Stimulated activated CD4-positive, alpha-beta T cell treated with anti-CD3 and anti-CD28 coated beads, Interleukin-1b, Interleukin-23, amount 100 ng/mL, for 1 hour (primary cell): ENCODE measurements at regions not wholly inside any gene's neighbourhood (a gene's known extent, or its start where the extent isn't known, plus 50 kb on each side); places are given as distances from the start of the nearest gene placed in this dataset.
"Not testable (repeated sequence)": the region's sequence is repeated elsewhere in the genome, so short reads cannot be mapped to it uniquely, and the experiment has no call there.

Experiments used
- DNase-seq, 2 donors: peaks; one replicate each; pipeline ENCODE4 v3.0.0-alpha.2; 2020; ENCODE audit warnings: low read depth in 2 of 2

- not testable (repeated sequence) for DNase-seq
Observed at GRCh38 chr7:150101282-150101681, 221.9 kb upstream of the LRRC61 start.

DNA sequence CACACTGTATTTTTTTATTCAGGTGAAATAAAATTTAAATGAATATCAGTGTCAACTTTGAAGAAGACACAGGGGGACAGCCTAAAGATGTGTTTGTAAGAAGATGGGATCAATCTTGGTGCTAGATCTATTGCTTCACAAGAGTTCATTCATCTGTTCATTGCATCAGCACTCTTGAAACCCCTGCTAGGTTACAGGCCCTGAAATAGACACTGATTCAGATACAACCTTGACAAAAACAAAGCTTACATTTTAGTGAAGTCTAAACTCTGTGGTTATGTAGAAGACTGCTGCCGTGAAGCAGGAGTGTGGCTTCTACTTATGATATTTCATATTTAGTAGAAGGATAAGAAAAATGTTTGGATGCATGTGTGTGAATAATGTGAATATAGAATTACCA, 215.9 kb upstream of the LRRC61 start:
- DNase-seq = not testable (repeated sequence)

DNA sequence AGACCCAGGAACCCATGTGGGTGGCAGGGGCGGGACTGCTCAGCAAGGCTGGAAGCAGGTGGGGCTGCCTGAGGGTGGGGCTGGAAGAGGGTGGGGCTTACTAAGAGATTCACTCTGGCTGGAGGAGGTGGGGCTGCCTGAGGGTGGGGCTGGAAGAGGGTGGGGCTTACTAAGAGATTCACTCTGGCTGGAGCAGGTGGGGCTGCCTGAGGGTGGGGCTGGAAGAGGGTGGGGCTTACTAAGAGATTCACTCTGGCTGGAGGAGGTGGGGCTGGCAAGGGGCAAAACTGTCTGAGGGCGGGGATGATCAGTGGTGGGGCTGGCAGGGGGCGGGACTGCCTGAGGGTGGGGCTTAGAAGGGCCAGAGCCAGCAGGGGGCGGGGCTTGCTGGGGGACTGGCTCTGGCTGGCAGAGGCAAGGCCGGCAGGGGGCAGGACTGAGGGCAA, 212.8 kb upstream of the LRRC61 start:
- not testable (repeated sequence) for DNase-seq

DNA sequence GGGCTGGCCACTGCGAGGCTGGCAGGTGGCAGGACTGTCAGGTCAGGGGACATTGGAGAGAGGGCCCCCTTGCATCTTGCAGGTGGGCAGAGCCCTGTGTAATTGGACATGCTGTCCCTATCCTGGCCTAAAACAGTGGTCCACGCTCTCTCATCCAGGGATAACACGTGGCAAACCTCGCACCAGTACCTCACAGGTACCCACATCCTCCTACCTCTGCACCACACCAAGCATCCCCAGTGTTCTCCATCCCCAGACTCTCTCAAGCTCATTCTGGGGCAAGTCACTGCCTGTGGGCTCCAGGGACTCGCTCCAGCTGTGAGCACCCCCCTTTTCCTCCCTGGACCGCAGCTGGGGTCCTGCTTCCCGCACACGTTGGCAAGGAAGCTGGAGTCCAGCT, 212.3 kb upstream of the LRRC61 start:
- not testable (repeated sequence) for DNase-seq

DNA sequence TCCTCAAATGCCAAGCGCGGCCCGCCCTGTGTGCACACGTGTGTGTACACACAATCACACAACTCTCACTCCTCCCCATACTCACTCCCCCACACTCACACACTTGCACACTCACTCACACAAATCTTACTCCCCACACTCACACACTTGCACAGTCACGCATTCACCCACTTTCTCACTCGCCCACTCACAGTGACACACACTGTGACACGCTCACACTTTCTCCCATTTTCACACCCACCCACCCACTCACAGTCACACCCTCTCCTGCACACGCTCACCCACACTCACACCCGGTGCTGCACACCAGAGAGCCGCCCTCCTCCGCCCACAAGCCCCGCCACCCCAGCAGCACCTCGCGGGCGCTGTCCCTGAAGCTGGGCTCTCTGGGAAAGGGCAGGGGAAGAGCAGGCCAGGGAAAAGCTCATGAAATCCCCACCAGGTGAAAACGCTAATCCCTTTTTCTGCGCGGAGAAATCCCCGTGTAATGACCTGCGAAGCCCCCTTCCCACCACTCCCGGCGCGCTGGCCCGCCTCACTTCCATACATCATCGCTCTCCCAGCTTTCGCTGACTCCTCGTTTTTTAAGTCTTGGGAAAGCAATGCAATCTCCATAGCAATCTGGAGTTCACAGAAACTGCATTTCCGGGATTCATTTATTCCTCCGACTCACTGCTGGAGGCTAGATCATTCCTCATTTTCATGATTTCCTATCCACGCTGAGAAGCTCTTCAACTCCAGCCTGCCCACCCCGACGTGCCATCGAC, 211.6 kb upstream of the LRRC61 start:
- not testable (repeated sequence) for DNase-seq

GRCh38 chr7:150113301-150113700, 209.9 kb upstream of the LRRC61 start:
- DNase-seq = not testable (repeated sequence)

DNA sequence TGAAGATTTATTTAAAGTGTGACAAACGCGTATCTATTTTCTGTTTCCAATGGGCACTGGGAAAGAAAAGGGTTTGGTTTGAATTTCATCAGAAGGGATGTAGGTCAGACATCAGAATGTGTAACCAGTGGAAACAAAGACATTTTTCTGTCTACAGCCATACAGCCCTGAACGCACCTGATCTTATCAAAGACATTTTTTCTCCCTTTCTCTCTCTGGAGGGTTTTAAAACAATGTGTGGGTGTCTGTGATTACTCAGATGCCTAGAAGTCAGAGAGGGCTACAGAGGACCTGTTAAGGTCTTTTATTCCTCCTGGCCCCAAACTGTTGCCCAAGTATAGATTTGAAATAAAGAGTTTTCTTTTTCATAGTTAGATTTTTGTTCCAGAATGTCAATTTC, 208.6 kb upstream of the LRRC61 start:
- DNase-seq = not testable (repeated sequence)

- DNase-seq = not testable (repeated sequence)
Observed at GRCh38 chr7:150119966-150120365, 203.2 kb upstream of the LRRC61 start.

GRCh38 chr7:150125831-150126230, 197.3 kb upstream of the LRRC61 start:
- not testable (repeated sequence) for DNase-seq

DNA sequence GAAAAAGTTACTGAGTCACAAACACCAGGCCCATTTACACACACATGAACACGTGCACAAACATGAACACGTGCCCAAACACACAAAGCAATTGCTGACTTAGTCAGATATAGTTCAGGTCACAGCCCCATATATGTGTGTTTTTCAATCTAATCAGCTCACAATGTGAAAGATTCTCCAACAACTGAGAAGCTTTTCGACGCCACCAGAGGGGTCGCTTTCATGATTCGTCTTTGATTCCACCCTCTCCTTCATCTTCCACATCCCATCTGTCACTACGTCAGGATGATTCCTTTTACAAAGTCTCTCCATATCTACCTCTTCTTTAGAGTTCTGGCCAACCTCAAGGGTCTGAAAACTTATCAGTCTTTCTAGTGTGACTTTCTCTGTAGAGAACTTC, 188.7 kb upstream of the LRRC61 start:
- not testable (repeated sequence) for DNase-seq

GRCh38 chr7:150135620-150136190, 187.4 kb upstream of the LRRC61 start:
- DNase-seq = not testable (repeated sequence)

DNA sequence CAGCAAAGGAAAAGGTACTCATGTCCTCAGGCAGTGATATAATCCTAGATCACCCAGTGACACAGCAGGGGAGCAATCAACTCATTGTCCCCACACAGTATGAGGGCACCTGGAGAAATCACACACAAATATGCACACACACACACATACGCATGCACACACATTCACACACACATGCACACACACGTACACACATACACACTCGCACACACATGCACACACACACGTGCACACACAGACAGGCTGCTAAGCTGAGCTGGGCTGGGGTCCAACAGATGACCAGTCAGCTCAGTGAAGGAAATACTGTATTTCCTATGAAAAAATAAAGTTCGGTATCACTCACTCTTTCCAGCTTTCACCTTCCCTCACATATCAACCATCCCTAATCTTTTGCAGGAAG, 183.3 kb upstream of the LRRC61 start:
- DNase-seq = not testable (repeated sequence)

GRCh38 chr7:150141525-150142345, 181.4 kb upstream of the LRRC61 start:
- not testable (repeated sequence) for DNase-seq

- not testable (repeated sequence) for DNase-seq
Observed at GRCh38 chr7:150146124-150146523, 177.0 kb upstream of the LRRC61 start.

DNA sequence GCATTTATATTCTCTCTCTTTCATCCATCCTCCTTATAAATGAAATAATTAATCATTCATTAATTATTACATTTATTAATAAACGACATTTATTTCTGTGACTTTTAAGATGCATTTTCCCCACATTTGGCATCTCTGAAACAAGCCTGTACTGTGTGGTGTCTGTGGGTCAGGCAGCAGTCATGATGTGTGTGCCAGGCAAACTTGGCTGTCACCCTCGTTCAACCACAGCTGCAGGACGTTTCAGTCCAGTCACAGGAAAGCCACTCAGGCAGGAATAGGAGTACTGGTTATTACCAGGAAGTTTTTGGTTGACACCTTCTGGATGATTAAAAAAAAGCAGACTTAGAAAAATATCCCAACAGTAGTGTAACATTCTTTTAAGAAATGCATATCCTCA, 175.6 kb upstream of the LRRC61 start:
- DNase-seq = not testable (repeated sequence)

DNA sequence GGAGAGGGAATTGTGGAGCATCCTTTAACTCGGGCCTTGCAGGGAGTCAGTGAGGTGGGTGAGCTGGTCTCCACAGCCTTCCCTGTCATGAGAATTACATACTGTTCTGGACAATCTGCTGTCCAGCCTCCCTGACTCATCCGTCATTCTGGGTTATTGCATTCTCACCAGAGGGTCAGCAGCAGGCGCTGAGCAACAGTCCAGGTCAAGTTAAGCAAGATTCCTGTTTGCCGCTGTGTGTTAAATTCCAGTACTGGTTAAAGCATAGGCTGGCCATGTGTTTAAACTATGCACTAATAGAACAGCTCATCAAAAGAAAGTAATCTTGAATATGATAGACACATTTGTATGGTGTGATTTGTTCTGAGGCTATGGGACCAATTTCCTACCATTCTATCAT, 167.1 kb upstream of the LRRC61 start:
- not testable (repeated sequence) for DNase-seq

- DNase-seq = not testable (repeated sequence)
Observed at GRCh38 chr7:150158696-150159095, 164.5 kb upstream of the LRRC61 start.

- DNase-seq = not testable (repeated sequence)
Observed at GRCh38 chr7:150169515-150169914, 153.6 kb upstream of the LRRC61 start.

DNA sequence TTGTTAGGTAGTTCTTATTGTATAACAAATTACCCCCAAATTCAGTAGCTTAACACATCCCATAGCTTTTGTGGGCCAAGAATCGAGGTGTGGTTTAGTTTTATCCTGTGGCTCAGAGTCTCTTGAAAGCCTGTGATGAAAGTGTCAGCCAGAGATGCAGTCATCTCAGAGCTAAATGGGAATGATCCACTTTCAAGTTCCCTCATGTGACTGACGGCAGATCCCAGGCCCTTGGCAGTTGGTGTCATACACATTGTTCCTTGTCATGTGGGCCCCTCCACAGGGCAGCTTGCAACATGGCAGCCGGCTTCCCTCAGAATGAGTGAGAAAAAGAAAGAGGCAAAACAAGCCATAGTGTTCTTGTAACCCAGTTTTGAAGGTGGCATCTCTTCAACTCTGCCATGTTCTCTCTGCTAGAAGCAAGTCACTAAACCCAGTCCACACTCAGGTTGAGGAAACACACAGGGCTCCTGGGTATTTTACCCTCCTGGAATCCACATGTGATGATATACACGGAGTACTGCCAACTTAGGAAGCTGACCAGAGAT, 153.1 kb upstream of the LRRC61 start:
- DNase-seq = not testable (repeated sequence)

DNA sequence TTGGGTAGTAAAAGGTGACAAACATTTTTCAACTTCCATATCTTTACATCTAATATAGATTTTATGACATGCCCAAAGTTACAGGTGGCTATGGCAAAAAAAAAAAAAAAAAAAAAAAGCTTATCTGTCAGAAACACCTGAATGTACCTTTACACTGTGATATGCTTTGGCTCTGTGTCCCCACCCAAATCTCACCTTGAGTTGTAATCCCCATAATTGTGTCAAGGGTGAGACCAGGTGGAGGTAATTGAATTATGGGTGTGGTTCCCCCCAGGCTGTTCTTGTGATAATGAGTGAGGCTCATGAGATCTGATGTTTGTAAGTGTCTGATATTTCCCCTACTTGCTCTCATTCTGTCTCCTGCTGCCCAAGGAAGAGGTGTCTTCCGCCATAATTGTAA, 139.6 kb upstream of the LRRC61 start:
- not testable (repeated sequence) for DNase-seq

- DNase-seq = not testable (repeated sequence)
Observed at GRCh38 chr7:150189963-150190362, 133.2 kb upstream of the LRRC61 start.

- not testable (repeated sequence) for DNase-seq
Observed at GRCh38 chr7:150192541-150192940, 130.6 kb upstream of the LRRC61 start.
